ENCODE measurements at regions not wholly inside any gene's neighbourhood (a gene's known extent, or its start where the extent isn't known, plus 50 kb on each side); places are given as distances from the start of the nearest gene placed in this dataset.

- intact Hi-C loops (cut with DNase I), result no loop called here
- no peaks in the 10 kb centered on the region for H3K27me3 ChIP-seq
- peaks cover 5% of the 10 kb centered on the region for H3K4me1 ChIP-seq
- no peaks in the 10 kb centered on the region for H3K9me3 ChIP-seq
- H3K27ac ChIP-seq, result no peak overlapping the region
- DNase-seq (no peak), ATAC-seq (no peak)
- TF ChIP-seq CTCF (IDR thresholded peaks at IDR 0.05) (no peak), POLR2A (IDR thresholded peaks at IDR 0.05) (no peak)
- H3K36me3 ChIP-seq (replicated peaks in 1 of 2; ENCODE audit: insufficient read depth in 1 of 2, low read depth in 2 of 2), result no peaks in the 10 kb centered on the region
- 58 to 86% methylated on average over 2 of the region's 2 CpGs for WGBS, 2 donors
- H3K4me3 ChIP-seq, result no peak overlapping the region
These were observed 201.9 kb downstream of the PLPP3 start for GRCh38 chr1:56377431-56377830.

GRCh38 chr1:56376188-56376984 lies 203.0 kb downstream of the PLPP3 start:
- intact Hi-C loops (cut with DNase I), result no loop called here
- no peaks in the 10 kb centered on the region for H3K27me3 ChIP-seq
- ATAC-seq (no peak), DNase-seq (no peak)
- no peaks in the 10 kb centered on the region for H3K36me3 ChIP-seq (replicated peaks in 1 of 2; ENCODE audit: insufficient read depth in 1 of 2, low read depth in 2 of 2)
- 56 to 73% methylated on average over 7 of the region's 7 CpGs for WGBS, 2 donors
- TF ChIP-seq CTCF (IDR thresholded peaks at IDR 0.05), result no peak
- no peaks in the 10 kb centered on the region for H3K9me3 ChIP-seq
- no peak overlapping the region for H3K27ac ChIP-seq
- no peak overlapping the region for H3K4me3 ChIP-seq
- H3K4me1 ChIP-seq, result peaks cover 7% of the 10 kb centered on the region

GRCh38 chr1:56375326-56375804 lies 204.0 kb downstream of the PLPP3 start:
- Histone ChIP-seq H3K27ac (no peak overlapping the region), H3K9me3 (no peaks in the 10 kb centered on the region), H3K27me3 (no peaks in the 10 kb centered on the region), H3K36me3 (replicated peaks in 1 of 2; ENCODE audit: insufficient read depth in 1 of 2, low read depth in 2 of 2) (no peaks in the 10 kb centered on the region), H3K4me3 (no peak overlapping the region), H3K4me1 (peaks cover 7% of the 10 kb centered on the region)
- intact Hi-C loops (cut with DNase I), result no loop called here
- WGBS, 2 donors, result 65 to 70% methylated on average over 5 of the region's 5 CpGs
- DNase-seq (no peak), ATAC-seq (no peak)
- no peak for TF ChIP-seq POLR2A (IDR thresholded peaks at IDR 0.05)
- no peak for TF ChIP-seq CTCF (IDR thresholded peaks at IDR 0.05)

GRCh38 chr1:56374026-56374974 lies 205.1 kb downstream of the PLPP3 start:
- no peak for ATAC-seq
- no peaks in the 10 kb centered on the region for H3K27me3 ChIP-seq
- DNase-seq, result no peak
- H3K9me3 ChIP-seq, result no peaks in the 10 kb centered on the region
- no peaks in the 10 kb centered on the region for H3K36me3 ChIP-seq (replicated peaks in 1 of 2; ENCODE audit: insufficient read depth in 1 of 2, low read depth in 2 of 2)
- TF ChIP-seq POLR2A (IDR thresholded peaks at IDR 0.05), result no peak
- TF ChIP-seq CTCF (IDR thresholded peaks at IDR 0.05), result no peak
- WGBS, 2 donors, result 78 to 79% methylated on average over 14 of the region's 14 CpGs
- H3K27ac ChIP-seq, result no peak overlapping the region
- H3K4me3 ChIP-seq, result no peak overlapping the region
- intact Hi-C loops (cut with DNase I), result no loop called here
- peaks cover 7% of the 10 kb centered on the region for H3K4me1 ChIP-seq
